Transverse colon (tissue), 4 donors: ENCODE measurements at regions not wholly inside any gene's neighbourhood (a gene's known extent, or its start where the extent isn't known, plus 50 kb on each side); places are given as distances from the start of the nearest gene placed in this dataset.

Source experiments
- DNase-seq: peaks from one replicate; pipeline ENCODE4 v3.0.0-alpha.2; 2019
- H3K27ac ChIP-seq, 4 donors: fragments of 200-600 bp; sonication (generic); 2 replicates each; pipeline ENCODE4 v1.5.1; 2016 to 2018; ENCODE audit warnings: inconsistent platforms in 4 of 4
- H3K27me3 ChIP-seq: fragments of 200-600 bp; sonication (generic); 2 replicates; pipeline ENCODE4 v1.5.1; 2017; ENCODE audit warnings: inconsistent platforms
- H3K36me3 ChIP-seq, 4 donors: fragments of 200-600 bp; sonication (generic); 2 replicates each; pipeline ENCODE4 v1.5.1; 2017 to 2019; ENCODE audit warnings: inconsistent platforms in 4 of 4
- H3K4me1 ChIP-seq, 4 donors: fragments of 200-600 bp; sonication (generic); 2 replicates each; pipeline ENCODE4 v1.5.1; 2017 to 2020; ENCODE audit warnings: inconsistent platforms in 4 of 4
- H3K4me3 ChIP-seq, 4 donors: fragments of 200-600 bp; sonication (generic); 1 replicate in 1 of 4; 2 replicates in 3 of 4; pipeline versions ENCODE4 v1.5.1 to v1.6.1; 2017 to 2019; ENCODE audit warnings: inconsistent platforms in 4 of 4
- H3K9me3 ChIP-seq, 2 donors: fragments of 200-600 bp; sonication (generic); 2 replicates each; pipeline ENCODE4 v1.5.1; 2017 to 2019; ENCODE audit warnings: inconsistent platforms in 2 of 2
- EP300 ChIP-seq: sonication (generic); formaldehyde crosslinking; IDR thresholded peaks from one replicate; pipeline ENCODE4 v1.6.1; 2017; ENCODE audit warnings: antibody characterized with exemption, low read depth
- POLR2A ChIP-seq: fragments of 450-650 bp; IDR thresholded peaks from one replicate; pipeline ENCODE4 v1.6.1; 2016; ENCODE audit warnings: antibody characterized with exemption, mild to moderate bottlenecking, moderate library complexity
- POLR2AphosphoS5 ChIP-seq, 3 donors: sonication (generic); formaldehyde crosslinking; IDR thresholded peaks; one replicate each; pipeline ENCODE4 v1.6.1; 2016; ENCODE audit warnings: antibody characterized with exemption in 3 of 3
- WGBS, 2 donors: methylation state at CpG; one replicate each; pipeline ENCODE4 v1.1.5; 2018; ENCODE audit warnings: low coverage in 1 of 2; 5-methylcytosine and 5-hydroxymethylcytosine counted together
- in situ Hi-C, 4 donors: fragments of 200-750 bp; cut with MboI; loops; one replicate each; pipeline versions ENCODE4 v1.15.0 to v1.15.1; 2017; ENCODE audit warnings: low sequenced_read_pairs in 3 of 4, low pct_ligation_motif_present in 1 of 4, low pct_unique_long_range_greater_than_20kb in 1 of 4
- intact Hi-C: fragments of 100-400 bp; cut with DNase I; formaldehyde crosslinking; loops from one replicate; pipeline ENCODE4 v1.15.1; 2023; ENCODE audit warnings: low total_unique reads
- TF ChIP-seq, protein P1 (sequence below), 5 experiments: fragments of 200-600 bp in 3 of 5; fragments of 450-650 bp in 2 of 5; sonication (generic) in 3 of 5; IDR thresholded peaks; 1 replicate in 2 of 5; 2 replicates in 3 of 5; pipeline ENCODE4 v1.5.1; 2016 to 2017; ENCODE audit warnings: antibody characterized with exemption in 5 of 5, inconsistent platforms in 3 of 5, mild to moderate bottlenecking in 2 of 5, moderate library complexity in 1 of 5

- Histone ChIP-seq H3K36me3 (no peaks in the 10 kb centered on the region), H3K4me3 (no peak overlapping the region), H3K27ac (no peak overlapping the region), H3K4me1 (no peaks in the 10 kb centered on the region), H3K27me3 (no peaks in the 10 kb centered on the region), H3K9me3 (no peaks in the 10 kb centered on the region)
- 43 to 61% methylated on average over 1 to 2 of the region's 2 CpGs for WGBS, 2 donors
- intact Hi-C loops (no loop called here), in situ Hi-C loops (no loop called here)
- no peak for DNase-seq
- no peak for TF ChIP-seq POLR2A
- TF ChIP-seq, protein P1, sequence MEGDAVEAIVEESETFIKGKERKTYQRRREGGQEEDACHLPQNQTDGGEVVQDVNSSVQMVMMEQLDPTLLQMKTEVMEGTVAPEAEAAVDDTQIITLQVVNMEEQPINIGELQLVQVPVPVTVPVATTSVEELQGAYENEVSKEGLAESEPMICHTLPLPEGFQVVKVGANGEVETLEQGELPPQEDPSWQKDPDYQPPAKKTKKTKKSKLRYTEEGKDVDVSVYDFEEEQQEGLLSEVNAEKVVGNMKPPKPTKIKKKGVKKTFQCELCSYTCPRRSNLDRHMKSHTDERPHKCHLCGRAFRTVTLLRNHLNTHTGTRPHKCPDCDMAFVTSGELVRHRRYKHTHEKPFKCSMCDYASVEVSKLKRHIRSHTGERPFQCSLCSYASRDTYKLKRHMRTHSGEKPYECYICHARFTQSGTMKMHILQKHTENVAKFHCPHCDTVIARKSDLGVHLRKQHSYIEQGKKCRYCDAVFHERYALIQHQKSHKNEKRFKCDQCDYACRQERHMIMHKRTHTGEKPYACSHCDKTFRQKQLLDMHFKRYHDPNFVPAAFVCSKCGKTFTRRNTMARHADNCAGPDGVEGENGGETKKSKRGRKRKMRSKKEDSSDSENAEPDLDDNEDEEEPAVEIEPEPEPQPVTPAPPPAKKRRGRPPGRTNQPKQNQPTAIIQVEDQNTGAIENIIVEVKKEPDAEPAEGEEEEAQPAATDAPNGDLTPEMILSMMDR (IDR thresholded peaks at IDR 0.05), result no peak
- no peak for TF ChIP-seq POLR2AphosphoS5 (IDR thresholded peaks at IDR 0.05)
- no peak for TF ChIP-seq EP300
Measured at GRCh38 chr13:97554496-97554895, 120.5 kb downstream of the RAP2A start.

- Histone ChIP-seq H3K4me1 (no peaks in the 10 kb centered on the region), H3K4me3 (no peak overlapping the region), H3K9me3 (no peaks in the 10 kb centered on the region), H3K27me3 (no peaks in the 10 kb centered on the region), H3K36me3 (no peaks in the 10 kb centered on the region), H3K27ac (no peak overlapping the region)
- TF ChIP-seq EP300 (no peak), POLR2A (no peak), POLR2AphosphoS5 (IDR thresholded peaks at IDR 0.05) (no peak)
- TF ChIP-seq, protein P1 (IDR thresholded peaks at IDR 0.05), result no peak
- in situ Hi-C loops, result no loop called here
- 96 to 100% methylated on average over 1 of the region's 1 CpG for WGBS, 2 donors
- intact Hi-C loops, result no loop called here
- DNase-seq, result no peak
Measured at GRCh38 chr13:97555034-97555433, 121.1 kb downstream of the RAP2A start.

GRCh38 chr13:97559030-97559429, 125.1 kb downstream of the RAP2A start:
- in situ Hi-C loops, result no loop called here
- no peak overlapping the region for H3K4me3 ChIP-seq
- WGBS, 2 donors, result 78 to 79% methylated on average over 2 of the region's 2 CpGs
- no peaks in the 10 kb centered on the region for H3K9me3 ChIP-seq
- DNase-seq, result no peak
- intact Hi-C loops, result no loop called here
- no peak overlapping the region for H3K27ac ChIP-seq
- H3K4me1 ChIP-seq, result no peaks in the 10 kb centered on the region
- no peaks in the 10 kb centered on the region for H3K36me3 ChIP-seq
- TF ChIP-seq, protein P1 (IDR thresholded peaks at IDR 0.05), result no peak
- TF ChIP-seq POLR2A (no peak), EP300 (no peak), POLR2AphosphoS5 (IDR thresholded peaks at IDR 0.05) (no peak)
- no peaks in the 10 kb centered on the region for H3K27me3 ChIP-seq

- no peak overlapping the region for H3K27ac ChIP-seq
- H3K27me3 ChIP-seq, result no peaks in the 10 kb centered on the region
- TF ChIP-seq EP300, result no peak
- no peak for TF ChIP-seq POLR2A
- TF ChIP-seq, protein P1 (IDR thresholded peaks at IDR 0.05), result no peak
- no peak for TF ChIP-seq POLR2AphosphoS5 (IDR thresholded peaks at IDR 0.05)
- H3K4me3 ChIP-seq, result no peak overlapping the region
- intact Hi-C loops, result no loop called here
- H3K36me3 ChIP-seq, result no peaks in the 10 kb centered on the region
- no peak for DNase-seq
- no peaks in the 10 kb centered on the region for H3K4me1 ChIP-seq
- 85% methylated on average over 3 of the region's 3 CpGs; no CpG with 5 or more reads in 1 of the 2 donors for WGBS, 2 donors
- H3K9me3 ChIP-seq, result no peaks in the 10 kb centered on the region
- in situ Hi-C loops, result no loop called here
Measured at GRCh38 chr13:97559981-97560380, 126.0 kb downstream of the RAP2A start.
